SU-DHL-6 (cell line): ENCODE measurements at regions not wholly inside any gene's neighbourhood (a gene's known extent, or its start where the extent isn't known, plus 50 kb on each side); places are given as distances from the start of the nearest gene placed in this dataset.

Experiments used
- H2AFZ ChIP-seq: fragments of 200-600 bp; sonication (generic); 2 replicates; pipeline ENCODE4 v1.6.1; 2014; ENCODE audit warnings: low read depth, mild to moderate bottlenecking, moderate library complexity, mixed read lengths, antibody characterized with exemption, low read length; ENCODE audit not compliant: severe bottlenecking
- H3F3A ChIP-seq: fragments of 200-600 bp; shearing (Covaris generic); 2 replicates; pipeline ENCODE4 v1.6.0; 2016; ENCODE audit warnings: antibody characterized with exemption, mild to moderate bottlenecking; ENCODE audit not compliant: insufficient read depth
- H3K27ac ChIP-seq: fragments of 200-600 bp; sonication (generic); 2 replicates; pipeline ENCODE4 v1.5.1; 2016; ENCODE audit warnings: low read depth, mild to moderate bottlenecking, low read length, moderate library complexity, mixed read lengths
- H3K27me3 ChIP-seq: fragments of 200-600 bp; sonication (generic), shearing (Covaris generic); 2 replicates; pipeline ENCODE4 v1.6.0; 2014; ENCODE audit warnings: mild to moderate bottlenecking, low read length
- H3K36me3 ChIP-seq: fragments of 200-600 bp; sonication (generic); 2 replicates; pipeline ENCODE4 v1.6.1; 2014; ENCODE audit warnings: mild to moderate bottlenecking, low read length, mixed read lengths
- H3K4me2 ChIP-seq: fragments of 300-600, 200-600 bp; shearing (Covaris generic), sonication (generic); 2 replicates; pipeline ENCODE4 v1.6.0; 2014; ENCODE audit warnings: low read length, low read depth, mild to moderate bottlenecking; ENCODE audit not compliant: poor library complexity, severe bottlenecking
- H3K4me3 ChIP-seq: fragments of 200-600 bp; sonication (generic); 2 replicates; pipeline ENCODE4 v1.5.1; 2014; ENCODE audit warnings: antibody characterized with exemption, low read length, mild to moderate bottlenecking, mixed read lengths; ENCODE audit not compliant: insufficient read depth, poor library complexity, severe bottlenecking
- H3K79me2 ChIP-seq: fragments of 200-600 bp; sonication (generic); 2 replicates; pipeline ENCODE4 v1.6.1; 2014; ENCODE audit warnings: mild to moderate bottlenecking, low read length, moderate library complexity; ENCODE audit not compliant: insufficient read depth
- H3K9ac ChIP-seq: fragments of 200-600 bp; sonication (generic); 2 replicates; pipeline ENCODE4 v1.7.0; 2014; ENCODE audit warnings: mild to moderate bottlenecking, low read length
- H3K9me2 ChIP-seq: fragments of 200-600 bp; sonication (generic); replicated peaks from 2 replicates; pipeline ENCODE4 v1.6.1; 2014; ENCODE audit warnings: low read length; ENCODE audit not compliant: insufficient read depth
- H3K9me3 ChIP-seq: fragments of 200-600 bp; sonication (generic); 2 replicates; pipeline ENCODE4 v1.6.1; 2014; ENCODE audit warnings: low read length, mixed read lengths; ENCODE audit not compliant: insufficient read depth
- H4K20me1 ChIP-seq: fragments of 200-600 bp; sonication (generic); 2 replicates; pipeline ENCODE4 v1.6.1; 2014; ENCODE audit warnings: low read depth, mild to moderate bottlenecking, antibody characterized with exemption, low read length, moderate library complexity, mixed read lengths
- CTCF ChIP-seq: fragments of 200-600 bp; sonication (generic); IDR thresholded peaks from one replicate; pipeline ENCODE4 v1.5.1; 2017; ENCODE audit warnings: antibody characterized with exemption, mild to moderate bottlenecking, low read length, moderate library complexity; ENCODE audit not compliant: insufficient read depth, poor library complexity, severe bottlenecking
- EZH2phosphoT487 ChIP-seq: fragments of 200-600 bp; sonication (generic), shearing (Covaris generic); conservative IDR thresholded peaks from 2 replicates; pipeline ENCODE4 v1.6.1; 2018; ENCODE audit warnings: mild to moderate bottlenecking, antibody characterized with exemption, low read length, moderate library complexity, mixed read lengths

GRCh38 chr3:194011807-194012206 is 124.1 kb upstream of the HES1 start:
- Histone ChIP-seq H4K20me1 (no peaks in the 10 kb centered on the region), H3K4me2 (no peak overlapping the region), H3K4me3 (no peak overlapping the region), H3K79me2 (no peaks in the 10 kb centered on the region), H3K9me3 (no peaks in the 10 kb centered on the region), H2AFZ (no peak overlapping the region), H3K27me3 (no peaks in the 10 kb centered on the region), H3F3A (no peaks in the 10 kb centered on the region), H3K9ac (no peak overlapping the region), H3K36me3 (no peaks in the 10 kb centered on the region), H3K27ac (no peak overlapping the region), H3K9me2 (no peaks in the 10 kb centered on the region)
- no peak for TF ChIP-seq EZH2phosphoT487
- no peak for TF ChIP-seq CTCF

DNA sequence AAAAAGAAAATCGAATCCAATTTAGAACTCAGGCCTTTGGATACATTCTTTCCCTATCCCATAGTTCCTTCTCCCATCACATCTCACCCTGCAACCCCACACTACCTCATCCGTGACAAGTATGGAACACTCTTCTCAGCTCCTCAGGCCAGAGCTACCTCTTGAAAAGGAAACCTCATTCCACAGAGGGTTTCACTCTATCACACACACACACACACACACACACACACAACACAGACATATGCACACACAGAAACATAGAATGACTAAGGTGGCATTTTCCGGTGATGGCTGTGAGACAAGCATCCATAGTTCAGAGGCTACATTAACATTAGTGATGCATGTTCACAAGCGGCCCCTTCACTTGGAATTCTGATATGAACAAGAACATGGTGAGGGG is 122.0 kb upstream of the HES1 start:
- Histone ChIP-seq H3K4me2 (no peak overlapping the region), H3K27ac (no peak overlapping the region), H3F3A (no peaks in the 10 kb centered on the region), H3K4me3 (no peak overlapping the region), H3K27me3 (no peaks in the 10 kb centered on the region), H4K20me1 (no peaks in the 10 kb centered on the region), H3K9me3 (no peaks in the 10 kb centered on the region), H3K9me2 (no peaks in the 10 kb centered on the region), H3K36me3 (no peaks in the 10 kb centered on the region), H2AFZ (no peak overlapping the region), H3K79me2 (no peaks in the 10 kb centered on the region), H3K9ac (no peak overlapping the region)
- TF ChIP-seq EZH2phosphoT487 (no peak), CTCF (no peak)

DNA sequence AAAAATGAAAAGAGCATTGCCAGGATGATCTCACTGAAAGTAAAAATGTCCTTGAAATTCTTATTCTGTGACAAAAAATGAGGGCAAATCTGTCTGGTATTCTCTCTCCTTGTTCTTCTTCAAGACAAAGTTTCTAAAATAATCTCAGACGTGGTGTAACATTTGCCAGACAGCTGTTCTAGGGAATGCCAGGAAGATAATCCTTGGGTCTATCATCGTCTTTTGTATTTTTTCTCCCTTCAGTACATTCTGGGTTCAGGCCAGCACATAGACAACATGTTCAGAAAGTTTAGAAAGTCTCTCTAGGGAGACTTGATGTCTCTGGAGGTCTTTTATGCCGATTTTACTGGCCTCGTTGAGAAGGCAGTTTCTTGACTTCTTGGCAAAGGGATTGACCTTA is 121.2 kb upstream of the HES1 start:
- no peaks in the 10 kb centered on the region for H4K20me1 ChIP-seq
- H3K4me2 ChIP-seq = no peak overlapping the region
- no peak overlapping the region for H3K27ac ChIP-seq
- H3F3A ChIP-seq = no peaks in the 10 kb centered on the region
- no peak for TF ChIP-seq CTCF
- no peak for TF ChIP-seq EZH2phosphoT487
- H3K36me3 ChIP-seq = no peaks in the 10 kb centered on the region
- H3K9me2 ChIP-seq = no peaks in the 10 kb centered on the region
- no peak overlapping the region for H2AFZ ChIP-seq
- H3K27me3 ChIP-seq = no peaks in the 10 kb centered on the region
- H3K9me3 ChIP-seq = no peaks in the 10 kb centered on the region
- H3K79me2 ChIP-seq = no peaks in the 10 kb centered on the region
- H3K4me3 ChIP-seq = no peak overlapping the region
- H3K9ac ChIP-seq = no peak overlapping the region
